Muscle of leg (tissue), 3 donors: ENCODE measurements at regions not wholly inside any gene's neighbourhood (a gene's known extent, or its start where the extent isn't known, plus 50 kb on each side); places are given as distances from the start of the nearest gene placed in this dataset.

Experiments
- DNase-seq: peaks from one replicate; pipeline ENCODE4 v3.0.0; 2013
- H3K27ac ChIP-seq: one replicate; pipeline ENCODE4 v1.5.1; 2013; ENCODE audit warnings: mild to moderate bottlenecking, low read length, control low read depth
- H3K27me3 ChIP-seq: one replicate; pipeline ENCODE4 v1.6.1; 2013; ENCODE audit warnings: low read length; ENCODE audit not compliant: control insufficient read depth, insufficient read depth
- H3K36me3 ChIP-seq: one replicate; pipeline ENCODE4 v1.6.1; 2013; ENCODE audit warnings: low read length; ENCODE audit not compliant: control insufficient read depth, insufficient read depth
- H3K4me1 ChIP-seq: one replicate; pipeline ENCODE4 v1.6.1; 2013; ENCODE audit warnings: low read length; ENCODE audit not compliant: control insufficient read depth, insufficient read depth
- H3K4me3 ChIP-seq: one replicate; pipeline ENCODE4 v1.5.1; 2013; ENCODE audit warnings: low read length, control low read depth
- H3K9me3 ChIP-seq: replicated peaks from 2 replicates; pipeline ENCODE4 v1.6.1; 2013; ENCODE audit warnings: low read depth, low read length; ENCODE audit not compliant: control insufficient read depth
- WGBS: methylation state at CpG from one replicate; pipeline ENCODE4 v1.1.5; 2013; ENCODE audit warnings: missing lambda C conversion rate; ENCODE audit not compliant: insufficient coverage; 5-methylcytosine and 5-hydroxymethylcytosine counted together

- H3K4me1 ChIP-seq, result no peaks in the 10 kb centered on the region
- H3K27me3 ChIP-seq, result no peaks in the 10 kb centered on the region
- H3K9me3 ChIP-seq, result no peaks in the 10 kb centered on the region
- no peak overlapping the region for H3K27ac ChIP-seq
- DNase-seq, result no peak
- H3K36me3 ChIP-seq, result no peaks in the 10 kb centered on the region
- no peak overlapping the region for H3K4me3 ChIP-seq
- WGBS, result no CpG with 5 or more reads among the region's 8 CpGs
These were observed 909.3 kb upstream of the GHITM start for GRCh38 chr10:83229991-83230390.

- WGBS, result no CpG with 5 or more reads among the region's 1 CpG
- H3K9me3 ChIP-seq, result no peaks in the 10 kb centered on the region
- no peak overlapping the region for H3K27ac ChIP-seq
These were observed 905.6 kb upstream of the GHITM start for GRCh38 chr10:83233691-83234090.

GRCh38 chr10:83248106-83248631 is 891.1 kb upstream of the GHITM start:
- Histone ChIP-seq H3K9me3 (peaks cover 7% of the 10 kb centered on the region), H3K36me3 (no peaks in the 10 kb centered on the region), H3K27me3 (no peaks in the 10 kb centered on the region), H3K4me3 (no peak overlapping the region), H3K27ac (no peak overlapping the region), H3K4me1 (no peaks in the 10 kb centered on the region)
- DNase-seq, result peak; percentile 7
- no CpG with 5 or more reads among the region's 4 CpGs for WGBS

More at GRCh38 chr10:83233691-83234090, 905.6 kb upstream of the GHITM start:
- Histone ChIP-seq H3K36me3 (no peaks in the 10 kb centered on the region), H3K4me1 (no peaks in the 10 kb centered on the region), H3K4me3 (no peak overlapping the region), H3K27me3 (no peaks in the 10 kb centered on the region)
- no peak for DNase-seq

GRCh38 chr10:83250396-83250795 is 888.9 kb upstream of the GHITM start:
- WGBS, result no CpG with 5 or more reads among the region's 1 CpG
- Histone ChIP-seq H3K27me3 (no peaks in the 10 kb centered on the region), H3K4me3 (no peak overlapping the region), H3K9me3 (peaks cover 16% of the 10 kb centered on the region), H3K4me1 (no peaks in the 10 kb centered on the region), H3K36me3 (no peaks in the 10 kb centered on the region), H3K27ac (no peak overlapping the region)
- no peak for DNase-seq

- H3K27me3 ChIP-seq, result no peaks in the 10 kb centered on the region
- DNase-seq, result no peak
- WGBS, result 50% methylated on average over 2 of the region's 3 CpGs
These were observed 887.1 kb upstream of the GHITM start for GRCh38 chr10:83252169-83252568.

GRCh38 chr10:83252596-83252995 is 886.7 kb upstream of the GHITM start:
- DNase-seq, result peak; percentile 89
- Histone ChIP-seq H3K4me3 (no peak overlapping the region), H3K36me3 (no peaks in the 10 kb centered on the region), H3K27me3 (no peaks in the 10 kb centered on the region), H3K27ac (no peak overlapping the region), H3K9me3 (peaks cover 16% of the 10 kb centered on the region), H3K4me1 (no peaks in the 10 kb centered on the region)

More at GRCh38 chr10:83252169-83252568, 887.1 kb upstream of the GHITM start:
- no peaks in the 10 kb centered on the region for H3K36me3 ChIP-seq
- no peaks in the 10 kb centered on the region for H3K4me1 ChIP-seq
- H3K4me3 ChIP-seq, result no peak overlapping the region
- peaks cover 16% of the 10 kb centered on the region for H3K9me3 ChIP-seq
- H3K27ac ChIP-seq, result no peak overlapping the region

GRCh38 chr10:83253011-83253671 is 886.2 kb upstream of the GHITM start:
- Histone ChIP-seq H3K36me3 (no peaks in the 10 kb centered on the region), H3K4me3 (no peak overlapping the region), H3K4me1 (no peaks in the 10 kb centered on the region), H3K9me3 (peaks cover 16% of the 10 kb centered on the region), H3K27ac (no peak overlapping the region), H3K27me3 (no peaks in the 10 kb centered on the region)
- DNase-seq, result peak; percentile 69
- WGBS, result no CpG with 5 or more reads among the region's 1 CpG

GRCh38 chr10:83254698-83255097 is 884.6 kb upstream of the GHITM start:
- Histone ChIP-seq H3K27me3 (no peaks in the 10 kb centered on the region), H3K4me1 (no peaks in the 10 kb centered on the region), H3K4me3 (no peak overlapping the region), H3K9me3 (peaks cover 16% of the 10 kb centered on the region), H3K27ac (no peak overlapping the region), H3K36me3 (no peaks in the 10 kb centered on the region)
- no peak for DNase-seq
- WGBS, result no CpG with 5 or more reads among the region's 1 CpG

- no peaks in the 10 kb centered on the region for H3K27me3 ChIP-seq
- no peak overlapping the region for H3K27ac ChIP-seq
- no peaks in the 10 kb centered on the region for H3K9me3 ChIP-seq
- H3K4me3 ChIP-seq, result no peak overlapping the region
- no peaks in the 10 kb centered on the region for H3K4me1 ChIP-seq
- no peak for DNase-seq
- H3K36me3 ChIP-seq, result no peaks in the 10 kb centered on the region
- WGBS, result no CpG with 5 or more reads among the region's 1 CpG
These were observed 876.9 kb upstream of the GHITM start for GRCh38 chr10:83262434-83262833.

GRCh38 chr10:83272666-83273434 is 866.5 kb upstream of the GHITM start:
- no peaks in the 10 kb centered on the region for H3K4me1 ChIP-seq
- H3K36me3 ChIP-seq, result no peaks in the 10 kb centered on the region
- H3K27ac ChIP-seq, result no peak overlapping the region
- DNase-seq, result no peak
- 100% methylated on average over 1 of the region's 3 CpGs for WGBS
- no peaks in the 10 kb centered on the region for H3K27me3 ChIP-seq
- H3K4me3 ChIP-seq, result no peak overlapping the region
- no peaks in the 10 kb centered on the region for H3K9me3 ChIP-seq
